ENCODE measurements at regions not wholly inside any gene's neighbourhood (a gene's known extent, or its start where the extent isn't known, plus 50 kb on each side); places are given as distances from the start of the nearest gene placed in this dataset.

DNA sequence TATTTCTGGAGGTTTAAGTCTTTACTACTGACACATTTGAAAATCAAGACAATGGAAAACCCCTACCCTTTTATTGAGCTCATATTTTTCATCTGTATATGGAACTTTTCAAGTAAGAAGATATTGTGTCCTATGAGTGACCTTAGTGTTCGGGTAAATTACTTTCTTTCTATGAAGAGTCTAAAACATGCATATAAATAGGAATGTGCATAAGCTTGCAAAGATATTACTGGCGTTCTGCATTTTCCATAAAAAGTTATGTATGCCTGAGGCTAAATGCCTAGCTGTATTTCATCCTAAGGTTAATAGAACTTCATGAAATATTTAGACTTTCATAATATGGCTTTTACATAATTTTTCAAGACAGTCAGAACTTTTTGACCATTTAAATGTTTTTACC is 495.8 kb upstream of the ADAMTS5 start:
- ChIA-PET CTCF (interaction anchor here (1.2 kb wide), 1 partner anchor 8 kb away, joined by 3 read pairs; no protein-coding TSS in a partner anchor), POLR2A (no interaction called here)
- Histone ChIP-seq H3K27me3 (ENCODE audit: control insufficient read depth in 2 of 2, insufficient read depth in 2 of 2, low read length in 2 of 2) (no peaks in the 10 kb centered on the region), H2AFZ (ENCODE audit: low read depth, low read length) (no peak overlapping the region), H3K79me2 (ENCODE audit: control insufficient read depth, insufficient read depth, low read length) (no peaks in the 10 kb centered on the region), H3K4me2 (ENCODE audit: insufficient read depth, low read length) (no peak overlapping the region), H3K4me1 (ENCODE audit: control insufficient read depth, extremely low read depth, insufficient read depth, low read length) (no peaks in the 10 kb centered on the region), H3K36me3 (ENCODE audit: control insufficient read depth in 2 of 2, extremely low read depth in 1 of 2, insufficient read depth in 2 of 2, low read length in 2 of 2) (no peaks in the 10 kb centered on the region), H3K4me3 (replicated peaks in 1 of 3; ENCODE audit: insufficient read depth in 1 of 3, low read depth in 1 of 3, low read length in 3 of 3) (no peak overlapping the region), H3K9me3 (replicated peaks; ENCODE audit: control insufficient read depth, insufficient read depth, low read length) (no peaks in the 10 kb centered on the region), H3K27ac (ENCODE audit: insufficient read depth, low read depth, low read length) (no peak overlapping the region), H4K20me1 (replicated peaks; ENCODE audit: control insufficient read depth, extremely low read depth, insufficient read depth, low read length) (no peaks in the 10 kb centered on the region), H3K9ac (replicated peaks; ENCODE audit: extremely low read depth, insufficient read depth, low read length) (no peak overlapping the region), H3K9me1 (replicated peaks; ENCODE audit: control insufficient read depth, extremely low read depth, insufficient read depth, low read length) (no peaks in the 10 kb centered on the region)
- no peak for TF ChIP-seq MYC (IDR thresholded peaks at IDR 0.05; ENCODE audit: low read depth, low read length)
- TF ChIP-seq JUN (IDR thresholded peaks at IDR 0.05; ENCODE audit: borderline replicate concordance, insufficient read depth, insufficient read length, low read depth) = no peak
- TF ChIP-seq CTCF (IDR thresholded peaks at IDR 0.05; ENCODE audit: extremely low read depth in 1 of 2, insufficient read depth in 1 of 2, low read depth in 1 of 2, low read length in 2 of 2) = no peak
- TF ChIP-seq POLR2A (IDR thresholded peaks at IDR 0.05; ENCODE audit: low read depth, low read length) = no peak
- TF ChIP-seq, protein P1, sequence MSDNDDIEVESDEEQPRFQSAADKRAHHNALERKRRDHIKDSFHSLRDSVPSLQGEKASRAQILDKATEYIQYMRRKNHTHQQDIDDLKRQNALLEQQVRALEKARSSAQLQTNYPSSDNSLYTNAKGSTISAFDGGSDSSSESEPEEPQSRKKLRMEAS (IDR thresholded peaks at IDR 0.05; ENCODE audit: insufficient read depth, insufficient read length) = no peak
- TF ChIP-seq EZH2 (IDR thresholded peaks at IDR 0.05; ENCODE audit: borderline replicate concordance, low read depth, low read length, severe bottlenecking) = no peak
- no peak for TF ChIP-seq GATA2 (IDR thresholded peaks at IDR 0.05; ENCODE audit: insufficient read depth, insufficient read length, low read depth, low read length)
- TF ChIP-seq POLR2AphosphoS5 (IDR thresholded peaks at IDR 0.05; ENCODE audit: insufficient read depth, low read depth, low read length) = no peak
- TF ChIP-seq FOS (IDR thresholded peaks at IDR 0.05; ENCODE audit: borderline replicate concordance, insufficient read depth, low read length) = no peak
- dilution Hi-C loops (cut with MboI; ENCODE audit: extremely low pct_ligation_motif_present, low sequenced_read_pairs) (no loop called here), intact Hi-C loops (cut with micrococcal nuclease) (no loop called here)
- no TSS peak for BruUV-seq (replicated peaks)
- no peak for FAIRE-seq
- DNase-seq (ENCODE audit: low read depth, low spot score) = no peak
